Right lobe of liver (tissue), 6 donors: ENCODE measurements at regions not wholly inside any gene's neighbourhood (a gene's known extent, or its start where the extent isn't known, plus 50 kb on each side); places are given as distances from the start of the nearest gene placed in this dataset.
A peak's percentile ranks its signal among the peaks of the same experiment; 100 is the strongest.

ENCODE experiments used
- ATAC-seq, 4 donors: fragments of 200-7000 bp; cut with Tn5 transposase; one replicate each; pipeline ENCODE4 v1.9.1; 2020; ENCODE audit warnings: mild to moderate bottlenecking in 4 of 4, moderate library complexity in 4 of 4
- DNase-seq, 3 donors: peaks; one replicate each; pipeline ENCODE4 v3.0.0-alpha.2; 2020
- H3K27ac ChIP-seq, 3 donors: fragments of 200-600 bp; one replicate each; pipeline ENCODE4 v1.8.0; 2022
- H3K27me3 ChIP-seq, 2 donors: fragments of 200-600 bp; one replicate each; pipeline ENCODE4 v1.8.0; 2022
- H3K36me3 ChIP-seq, 4 donors: fragments of 200-600 bp; sonication (generic) in 1 of 4; one replicate each; pipeline versions ENCODE4 v1.5.1 to v1.8.0; 2017 to 2022; ENCODE audit warnings: control low read depth in 1 of 4
- H3K4me1 ChIP-seq, 4 donors: fragments of 200-600 bp; sonication (generic) in 1 of 4; one replicate each; pipeline versions ENCODE4 v1.5.1 to v1.8.0; 2017 to 2022; ENCODE audit warnings: control low read depth in 1 of 4
- H3K4me3 ChIP-seq, 3 donors: fragments of 200-600 bp; one replicate each; pipeline ENCODE4 v1.8.0; 2022
- H3K9me3 ChIP-seq, 4 donors: fragments of 200-600 bp; sonication (generic) in 1 of 4; one replicate each; pipeline versions ENCODE4 v1.5.1 to v1.8.0; 2017 to 2022; ENCODE audit warnings: control low read depth in 1 of 4
- POLR2A ChIP-seq: fragments of 450-650 bp; IDR thresholded peaks from one replicate; pipeline ENCODE4 v1.6.1; 2017; ENCODE audit warnings: antibody characterized with exemption, mild to moderate bottlenecking
- WGBS: methylation state at CpG from one replicate; pipeline ENCODE4 v1.1.6; 2018; ENCODE audit warnings: low coverage, low lambda C conversion rate; ENCODE audit not compliant: insufficient coverage; ENCODE audit errors: missing lambda C conversion rate; 5-methylcytosine and 5-hydroxymethylcytosine counted together
- intact Hi-C, 2 donors: fragments of 100-400 bp; cut with DNase I; formaldehyde crosslinking; loops; one replicate each; pipeline versions ENCODE4 v1.11.2 to v1.14.1; 2022
- TF ChIP-seq, protein P1 (sequence below), 4 donors: fragments of 200-600 bp in 3 of 4; fragments of 450-650 bp in 1 of 4; IDR thresholded peaks; one replicate each; pipeline versions ENCODE4 v1.5.1 to v1.8.0; 2016 to 2022; ENCODE audit warnings: antibody characterized with exemption in 4 of 4, mild to moderate bottlenecking in 2 of 4
- donor health status: DM: no; HTN: yes; CAD: no.
- donor health status: DM: no; HTN: no; CAD: no.
- donor health status: DM: no; HTN: no; CAD: no.
- donor health status: DM: no; HTN: yes; CAD: no.
- donor health status: DM: no; HTN: yes; CAD: no.

DNA sequence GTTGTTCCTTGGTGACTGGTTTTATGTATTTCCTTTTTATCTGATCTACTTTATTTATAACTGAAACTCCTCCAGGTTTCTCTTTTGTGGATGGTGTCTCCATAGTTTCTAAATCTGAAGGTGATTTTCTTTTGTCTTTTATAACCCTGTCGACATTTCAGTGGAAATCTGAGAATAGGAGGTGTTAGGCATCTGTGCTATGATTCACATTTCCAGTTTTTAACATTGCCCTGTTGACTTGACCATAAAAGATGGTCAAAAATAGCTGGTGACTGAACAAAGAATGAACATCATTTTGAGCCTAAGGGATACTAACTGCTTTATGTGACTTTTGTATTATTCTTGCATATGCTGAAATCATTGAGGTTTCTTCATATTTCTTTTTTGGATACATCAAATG is 190.5 kb downstream of the PCSK1 start:
- WGBS = 72% methylated on average over 1 of the region's 1 CpG
- ATAC-seq = no peak
- no peak for DNase-seq
- TF ChIP-seq POLR2A = no peak
- TF ChIP-seq, protein P1, sequence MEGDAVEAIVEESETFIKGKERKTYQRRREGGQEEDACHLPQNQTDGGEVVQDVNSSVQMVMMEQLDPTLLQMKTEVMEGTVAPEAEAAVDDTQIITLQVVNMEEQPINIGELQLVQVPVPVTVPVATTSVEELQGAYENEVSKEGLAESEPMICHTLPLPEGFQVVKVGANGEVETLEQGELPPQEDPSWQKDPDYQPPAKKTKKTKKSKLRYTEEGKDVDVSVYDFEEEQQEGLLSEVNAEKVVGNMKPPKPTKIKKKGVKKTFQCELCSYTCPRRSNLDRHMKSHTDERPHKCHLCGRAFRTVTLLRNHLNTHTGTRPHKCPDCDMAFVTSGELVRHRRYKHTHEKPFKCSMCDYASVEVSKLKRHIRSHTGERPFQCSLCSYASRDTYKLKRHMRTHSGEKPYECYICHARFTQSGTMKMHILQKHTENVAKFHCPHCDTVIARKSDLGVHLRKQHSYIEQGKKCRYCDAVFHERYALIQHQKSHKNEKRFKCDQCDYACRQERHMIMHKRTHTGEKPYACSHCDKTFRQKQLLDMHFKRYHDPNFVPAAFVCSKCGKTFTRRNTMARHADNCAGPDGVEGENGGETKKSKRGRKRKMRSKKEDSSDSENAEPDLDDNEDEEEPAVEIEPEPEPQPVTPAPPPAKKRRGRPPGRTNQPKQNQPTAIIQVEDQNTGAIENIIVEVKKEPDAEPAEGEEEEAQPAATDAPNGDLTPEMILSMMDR (IDR thresholded peaks at IDR 0.05) = no peak
- no peaks in the 10 kb centered on the region for H3K9me3 ChIP-seq
- no peaks in the 10 kb centered on the region for H3K27me3 ChIP-seq
- no peaks in the 10 kb centered on the region for H3K36me3 ChIP-seq
- H3K4me3 ChIP-seq = no peak overlapping the region
- H3K27ac ChIP-seq = no peak overlapping the region
- peaks cover 0 to 36% (median 10%) of the 10 kb centered on the region in 4 donors for H3K4me1 ChIP-seq
- intact Hi-C loops = loop anchor here in 1 of 2 donors (10.0 kb wide), 1 partner anchor 92 kb away; no protein-coding TSS in a partner anchor

DNA sequence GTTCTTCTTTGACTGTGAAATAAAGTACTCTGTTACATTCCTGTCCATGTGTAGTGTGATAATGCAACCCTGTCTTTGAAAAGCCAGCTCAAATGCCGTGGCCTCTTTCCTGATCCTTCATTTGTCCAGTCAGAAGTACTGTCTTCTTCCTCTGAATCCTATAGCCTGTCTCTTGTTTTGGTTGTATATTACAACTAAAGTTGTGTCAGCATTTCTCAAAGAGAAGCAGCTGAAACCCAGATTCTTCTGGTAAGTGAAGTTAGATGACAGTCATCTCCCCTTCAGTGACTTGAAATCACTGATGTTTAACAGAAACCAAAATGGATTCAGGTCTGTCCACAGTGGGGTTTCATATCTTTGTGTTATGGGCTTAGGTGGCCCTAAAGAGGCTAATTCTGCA is 196.2 kb downstream of the PCSK1 start:
- Histone ChIP-seq H3K4me3 (no peak overlapping the region), H3K27me3 (no peaks in the 10 kb centered on the region), H3K27ac (no peak overlapping the region), H3K4me1 (no peaks in the 10 kb centered on the region), H3K9me3 (no peaks in the 10 kb centered on the region), H3K36me3 (no peaks in the 10 kb centered on the region)
- TF ChIP-seq, protein P1 (IDR thresholded peaks at IDR 0.05) = no peak
- no peak for TF ChIP-seq POLR2A
- no peak for DNase-seq
- ATAC-seq = no peak
- 92% methylated on average over 1 of the region's 1 CpG for WGBS
- intact Hi-C loops = no loop called here

GRCh38 chr5:96236051-96236450 is 197.0 kb downstream of the PCSK1 start:
- no peak for DNase-seq
- Histone ChIP-seq H3K9me3 (no peaks in the 10 kb centered on the region), H3K27ac (no peak overlapping the region), H3K4me3 (no peak overlapping the region), H3K27me3 (no peaks in the 10 kb centered on the region), H3K36me3 (no peaks in the 10 kb centered on the region), H3K4me1 (no peaks in the 10 kb centered on the region)
- intact Hi-C loops = no loop called here
- ATAC-seq = no peak
- 50% methylated on average over 1 of the region's 1 CpG for WGBS
- TF ChIP-seq, protein P1 (IDR thresholded peaks at IDR 0.05) = no peak
- no peak for TF ChIP-seq POLR2A

- peak; percentile 20 to 41 (median 31) for ATAC-seq
- DNase-seq = no peak
- intact Hi-C loops = no loop called here
- H3K27ac ChIP-seq = peak overlapping the region in 1 of 3 donors; percentile 24
- no peaks in the 10 kb centered on the region for H3K27me3 ChIP-seq
- H3K9me3 ChIP-seq = no peaks in the 10 kb centered on the region
- no peaks in the 10 kb centered on the region for H3K4me1 ChIP-seq
- no peak overlapping the region for H3K4me3 ChIP-seq
- 43% methylated on average over 4 of the region's 5 CpGs for WGBS
- TF ChIP-seq, protein P1 (IDR thresholded peaks at IDR 0.05) = no peak
- TF ChIP-seq POLR2A = no peak
- H3K36me3 ChIP-seq = no peaks in the 10 kb centered on the region
These were observed 197.8 kb downstream of the PCSK1 start for GRCh38 chr5:96235008-96235910.
